Naive thymus-derived CD4-positive, alpha-beta T cell (primary cell): ENCODE measurements at regions not wholly inside any gene's neighbourhood (a gene's known extent, or its start where the extent isn't known, plus 50 kb on each side); places are given as distances from the start of the nearest gene placed in this dataset.

Source experiments
- ATAC-seq: fragments of 150-1000 bp; cut with Tn5 transposase; 2 replicates; pipeline ENCODE4 v1.10.0; 2021; ENCODE audit warnings: mild to moderate bottlenecking, moderate library complexity
- CTCF ChIA-PET: fragments of 350-600 bp; sonication (Branson Sonifier 250); formaldehyde crosslinking; loops from one replicate; lab custom pipeline; 2021; ENCODE audit warnings: antibody characterized with exemption; lab: Charles Lee
- POLR2A ChIA-PET: fragments of 350-600 bp; sonication (Branson Sonifier 250); formaldehyde crosslinking; loops from one replicate; lab custom pipeline; 2021; ENCODE audit warnings: antibody characterized with exemption, inconsistent platforms; lab: Charles Lee
- DNase-seq, 9 donors: peaks; one replicate each; pipeline versions ENCODE4 v3.0.0 to v3.0.0-alpha.2; 2020 to 2022; ENCODE audit warnings: mixed read lengths in 1 of 9
- H3K27ac ChIP-seq: one replicate; pipeline ENCODE4 v1.7.0; 2013; ENCODE audit warnings: mild to moderate bottlenecking, low read depth, low read length, moderate library complexity
- H3K27me3 ChIP-seq, 2 donors: one replicate each; pipeline ENCODE4 v1.7.0; 2013; ENCODE audit warnings: low read length in 2 of 2, mild to moderate bottlenecking in 2 of 2, moderate library complexity in 2 of 2; ENCODE audit not compliant: control insufficient read depth in 2 of 2, insufficient read depth in 2 of 2
- H3K36me3 ChIP-seq, 3 experiments: 1 replicate in 2 of 3; 2 replicates in 1 of 3; pipeline ENCODE4 v1.7.0; 2013; ENCODE audit warnings: low read length in 3 of 3, mild to moderate bottlenecking in 3 of 3, moderate library complexity in 1 of 3; ENCODE audit not compliant: insufficient read depth in 3 of 3, control insufficient read depth in 2 of 3
- H3K4me1 ChIP-seq, 2 donors: one replicate each; pipeline ENCODE4 v1.7.0; 2013; ENCODE audit warnings: low read length in 2 of 2, mild to moderate bottlenecking in 2 of 2, moderate library complexity in 1 of 2; ENCODE audit not compliant: control insufficient read depth in 2 of 2, insufficient read depth in 2 of 2
- H3K4me3 ChIP-seq: 2 replicates; pipeline ENCODE4 v1.7.0; 2013; ENCODE audit warnings: mild to moderate bottlenecking, low read length
- H3K9me3 ChIP-seq, 3 experiments: 1 replicate in 2 of 3; 2 replicates in 1 of 3; pipeline ENCODE4 v1.7.0; 2013; ENCODE audit warnings: low read length in 3 of 3; ENCODE audit not compliant: control insufficient read depth in 2 of 3
- H3K27ac Mint-ChIP-seq, 9 donors: one replicate each; pipeline ENCODE4 v1.8.0; 2020 to 2022; ENCODE audit warnings: mixed read lengths in 9 of 9, mild to moderate bottlenecking in 8 of 9, moderate library complexity in 5 of 9, inconsistent platforms in 2 of 9
- H3K27me3 Mint-ChIP-seq, 5 donors: one replicate each; pipeline ENCODE4 v1.8.0; 2021 to 2022; ENCODE audit warnings: mixed read lengths in 5 of 5, mild to moderate bottlenecking in 1 of 5
- H3K36me3 Mint-ChIP-seq, 5 donors: one replicate each; pipeline ENCODE4 v1.8.0; 2020 to 2022; ENCODE audit warnings: mixed read lengths in 5 of 5, mild to moderate bottlenecking in 3 of 5, inconsistent platforms in 1 of 5
- H3K4me1 Mint-ChIP-seq, 7 donors: one replicate each; pipeline ENCODE4 v1.8.0; 2020 to 2022; ENCODE audit warnings: mixed read lengths in 7 of 7, mild to moderate bottlenecking in 3 of 7, inconsistent platforms in 1 of 7
- H3K4me3 Mint-ChIP-seq, 10 donors: one replicate each; pipeline ENCODE4 v1.8.0; 2020 to 2022; ENCODE audit warnings: mild to moderate bottlenecking in 10 of 10, mixed read lengths in 10 of 10, moderate library complexity in 6 of 10, inconsistent platforms in 2 of 10
- H3K9me3 Mint-ChIP-seq, 11 donors: one replicate each; pipeline ENCODE4 v1.8.0; 2020 to 2022; ENCODE audit warnings: mixed read lengths in 11 of 11, mild to moderate bottlenecking in 4 of 11, inconsistent platforms in 1 of 11, moderate library complexity in 1 of 11
- intact Hi-C, 2 donors: fragments of 100-400 bp; cut with micrococcal nuclease; formaldehyde crosslinking; loops; one replicate each; pipeline ENCODE4 v1.15.1; 2023

DNA sequence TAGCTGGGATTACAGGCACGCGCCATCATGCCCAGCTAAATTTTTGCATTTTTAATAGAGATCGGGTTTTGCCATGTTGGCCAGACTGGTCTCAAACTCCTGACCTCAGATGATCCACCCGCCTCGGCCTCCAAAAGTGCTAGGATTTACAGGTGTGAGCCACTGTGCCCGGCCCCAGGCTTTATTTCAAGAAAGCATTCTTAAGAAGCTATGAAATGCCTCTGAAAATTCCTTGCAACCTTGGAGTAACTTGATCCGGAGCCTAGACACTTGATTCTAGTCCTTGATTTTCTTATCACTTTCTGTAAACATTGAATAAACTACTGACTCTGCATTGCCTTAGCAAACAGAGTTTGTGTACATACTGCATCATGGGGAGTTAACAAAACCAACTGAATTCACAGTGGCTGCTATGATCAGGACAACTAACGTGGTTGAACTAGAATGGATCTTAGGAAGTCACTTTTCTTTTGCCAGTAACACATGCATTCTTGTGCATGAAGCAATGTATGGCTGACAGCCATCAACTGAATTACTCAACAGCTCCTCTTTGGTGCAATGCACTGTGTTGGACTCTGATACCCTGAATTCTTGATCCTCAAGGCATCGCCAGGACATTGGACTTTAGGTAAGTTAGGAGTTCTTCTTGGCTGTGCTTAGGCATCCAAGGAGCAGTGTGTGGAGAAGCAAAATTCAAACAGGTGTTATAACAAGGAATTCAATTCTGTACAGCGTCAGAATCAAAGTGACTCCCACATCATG, 102.8 kb upstream of the TMEM170B start:
- DNase-seq (no peak), ATAC-seq (no peak)
- CTCF ChIA-PET = no interaction called here
- peaks cover 0 to 6% (median 0%) of the 10 kb centered on the region in 11 donors for H3K9me3 Mint-ChIP-seq
- Histone ChIP-seq H3K36me3 (no peaks in the 10 kb centered on the region), H3K9me3 (no peaks in the 10 kb centered on the region), H3K27me3 (no peaks in the 10 kb centered on the region), H3K4me1 (no peaks in the 10 kb centered on the region), H3K4me3 (no peak overlapping the region), H3K27ac (no peak overlapping the region)
- no peaks in the 10 kb centered on the region for H3K27me3 Mint-ChIP-seq
- H3K4me1 Mint-ChIP-seq = peaks cover 0 to 12% (median under 1%) of the 10 kb centered on the region in 7 donors
- H3K4me3 Mint-ChIP-seq = no peak overlapping the region
- no peak overlapping the region for H3K27ac Mint-ChIP-seq
- H3K36me3 Mint-ChIP-seq = peaks cover 0 to 5% (median 0%) of the 10 kb centered on the region in 5 donors
- POLR2A ChIA-PET = no interaction called here
- intact Hi-C loops = no loop called here

GRCh38 chr6:11433860-11434259, 103.7 kb upstream of the TMEM170B start:
- Mint-ChIP-seq H3K4me1 (peaks cover 0 to 13% (median 8%) of the 10 kb centered on the region in 7 donors), H3K36me3 (peaks cover 0 to 5% (median 0%) of the 10 kb centered on the region in 5 donors), H3K27ac (no peak overlapping the region), H3K4me3 (no peak overlapping the region), H3K27me3 (no peaks in the 10 kb centered on the region), H3K9me3 (peaks cover 0 to 6% (median 0%) of the 10 kb centered on the region in 11 donors)
- DNase-seq (no peak), ATAC-seq (no peak)
- Histone ChIP-seq H3K4me3 (no peak overlapping the region), H3K27ac (no peak overlapping the region), H3K27me3 (no peaks in the 10 kb centered on the region), H3K4me1 (peaks cover 0 to 3% of the 10 kb centered on the region in 2 donors), H3K9me3 (no peaks in the 10 kb centered on the region), H3K36me3 (no peaks in the 10 kb centered on the region)
- ChIA-PET POLR2A (no interaction called here), CTCF (no interaction called here)
- intact Hi-C loops = no loop called here

GRCh38 chr6:11432713-11433450, 104.7 kb upstream of the TMEM170B start:
- Histone ChIP-seq H3K4me1 (peaks cover 0 to 4% of the 10 kb centered on the region in 2 donors), H3K36me3 (no peaks in the 10 kb centered on the region), H3K9me3 (no peaks in the 10 kb centered on the region), H3K4me3 (no peak overlapping the region), H3K27me3 (no peaks in the 10 kb centered on the region), H3K27ac (no peak overlapping the region)
- intact Hi-C loops = no loop called here
- Mint-ChIP-seq H3K27me3 (no peaks in the 10 kb centered on the region), H3K4me1 (peaks cover 0 to 18% (median 13%) of the 10 kb centered on the region in 7 donors), H3K27ac (no peak overlapping the region), H3K9me3 (peaks cover 0 to 3% (median 0%) of the 10 kb centered on the region in 11 donors), H3K36me3 (peaks cover 0 to 4% (median 0%) of the 10 kb centered on the region in 5 donors), H3K4me3 (no peak overlapping the region)
- DNase-seq = no peak
- ATAC-seq = no peak
- POLR2A ChIA-PET = no interaction called here
- CTCF ChIA-PET = no interaction called here

GRCh38 chr6:11432091-11432490, 105.5 kb upstream of the TMEM170B start:
- CTCF ChIA-PET = no interaction called here
- no peaks in the 10 kb centered on the region for H3K27me3 Mint-ChIP-seq
- H3K9me3 Mint-ChIP-seq = peaks cover 0 to 2% (median 0%) of the 10 kb centered on the region in 11 donors

DNA sequence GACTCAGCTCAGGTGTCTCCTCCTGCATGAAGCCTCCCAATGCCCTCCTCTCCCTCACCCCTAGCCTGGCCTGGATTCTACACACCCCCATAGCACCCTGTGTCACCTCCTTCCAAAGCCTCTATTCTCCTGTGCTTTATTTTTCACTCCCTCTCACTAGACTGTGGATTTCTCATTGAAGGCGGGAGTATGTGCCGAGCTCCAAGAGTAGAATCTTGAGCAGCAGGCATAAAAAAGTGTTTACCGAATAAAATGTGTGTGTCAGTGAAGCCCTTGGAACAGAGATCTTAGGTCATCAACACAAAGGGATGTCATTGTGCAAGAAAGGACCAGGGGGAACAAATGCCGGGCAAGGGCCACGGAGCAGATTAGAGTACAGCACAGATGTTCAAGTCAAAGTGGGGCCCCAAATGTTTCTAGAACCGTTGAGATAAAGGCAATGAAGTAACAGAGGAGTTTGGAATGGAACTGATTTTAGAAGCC, 106.1 kb upstream of the TMEM170B start:
- no peak overlapping the region for H3K4me3 ChIP-seq
- H3K36me3 Mint-ChIP-seq = peaks cover 0 to 2% (median 0%) of the 10 kb centered on the region in 5 donors
- H3K27me3 Mint-ChIP-seq = no peaks in the 10 kb centered on the region
- H3K4me1 Mint-ChIP-seq = peaks cover 0 to 18% (median 13%) of the 10 kb centered on the region in 7 donors
- no peaks in the 10 kb centered on the region for H3K27me3 ChIP-seq
- no peak overlapping the region for H3K27ac Mint-ChIP-seq
- H3K9me3 Mint-ChIP-seq = peaks cover 0 to 2% (median 0%) of the 10 kb centered on the region in 11 donors
- ChIA-PET CTCF (no interaction called here), POLR2A (no interaction called here)
- intact Hi-C loops = no loop called here
- no peaks in the 10 kb centered on the region for H3K36me3 ChIP-seq
- no peak overlapping the region for H3K4me3 Mint-ChIP-seq
- peaks cover 0 to 4% of the 10 kb centered on the region in 2 donors for H3K4me1 ChIP-seq
- ATAC-seq = no peak
- no peaks in the 10 kb centered on the region for H3K9me3 ChIP-seq
- no peak for DNase-seq
- no peak overlapping the region for H3K27ac ChIP-seq

More at GRCh38 chr6:11432091-11432490, 105.5 kb upstream of the TMEM170B start:
- no peak overlapping the region for H3K4me3 Mint-ChIP-seq
- no peak overlapping the region for H3K27ac ChIP-seq
- H3K36me3 ChIP-seq = no peaks in the 10 kb centered on the region
- H3K27ac Mint-ChIP-seq = no peak overlapping the region
- H3K36me3 Mint-ChIP-seq = peaks cover 0 to 2% (median 0%) of the 10 kb centered on the region in 5 donors
- peaks cover 0 to 18% (median 13%) of the 10 kb centered on the region in 7 donors for H3K4me1 Mint-ChIP-seq
- peaks cover 0 to 4% of the 10 kb centered on the region in 2 donors for H3K4me1 ChIP-seq
- ATAC-seq (no peak), DNase-seq (no peak)
- intact Hi-C loops = no loop called here
- POLR2A ChIA-PET = no interaction called here
- H3K4me3 ChIP-seq = no peak overlapping the region
- H3K9me3 ChIP-seq = no peaks in the 10 kb centered on the region
- no peaks in the 10 kb centered on the region for H3K27me3 ChIP-seq

- peaks cover 0 to 4% of the 10 kb centered on the region in 2 donors for H3K4me1 ChIP-seq
- no peak overlapping the region for H3K4me3 ChIP-seq
- ATAC-seq = no peak
- ChIA-PET CTCF (no interaction called here), POLR2A (no interaction called here)
- H3K36me3 ChIP-seq = no peaks in the 10 kb centered on the region
- no peak overlapping the region for H3K27ac ChIP-seq
- no peaks in the 10 kb centered on the region for H3K27me3 ChIP-seq
- H3K27ac Mint-ChIP-seq = no peak overlapping the region
- intact Hi-C loops = no loop called here
- no peaks in the 10 kb centered on the region for H3K9me3 Mint-ChIP-seq
- no peak overlapping the region for H3K4me3 Mint-ChIP-seq
- no peaks in the 10 kb centered on the region for H3K36me3 Mint-ChIP-seq
- DNase-seq = no peak
- no peaks in the 10 kb centered on the region for H3K9me3 ChIP-seq
- H3K4me1 Mint-ChIP-seq = peaks cover 0 to 18% (median 13%) of the 10 kb centered on the region in 7 donors
- no peaks in the 10 kb centered on the region for H3K27me3 Mint-ChIP-seq
Measured at GRCh38 chr6:11430036-11430435, 107.5 kb upstream of the TMEM170B start.
